Chondrocyte (in vitro differentiated cells): ENCODE measurements at regions not wholly inside any gene's neighbourhood (a gene's known extent, or its start where the extent isn't known, plus 50 kb on each side); places are given as distances from the start of the nearest gene placed in this dataset.

Experiments used
- DNase-seq: peaks from one replicate; pipeline ENCODE4 v3.0.0; 2021; ENCODE audit warnings: mixed read lengths, low spot score
- H3K27ac Mint-ChIP-seq: one replicate; pipeline ENCODE4 v1.8.0; 2021; ENCODE audit warnings: mild to moderate bottlenecking, moderate library complexity, mixed read lengths; ENCODE audit not compliant: unreplicated experiment
- H3K27me3 Mint-ChIP-seq: 2 replicates; pipeline ENCODE4 v1.8.0; 2021; ENCODE audit warnings: low read depth, mixed read lengths
- H3K36me3 Mint-ChIP-seq: 2 replicates; pipeline ENCODE4 v1.8.0; 2021; ENCODE audit warnings: low read depth, mixed read lengths
- H3K4me1 Mint-ChIP-seq: 2 replicates; pipeline ENCODE4 v1.8.0; 2021; ENCODE audit warnings: low read depth, mild to moderate bottlenecking, mixed read lengths
- H3K4me3 Mint-ChIP-seq: one replicate; pipeline ENCODE4 v1.8.0; 2021; ENCODE audit warnings: mild to moderate bottlenecking, moderate library complexity, mixed read lengths; ENCODE audit not compliant: unreplicated experiment
- H3K9me3 Mint-ChIP-seq: 2 replicates; pipeline ENCODE4 v1.8.0; 2021; ENCODE audit warnings: low read depth, mixed read lengths
- TF ChIP-seq, protein P1 (sequence below): fragments of 200-600 bp; sonication (generic); IDR thresholded peaks from 2 replicates; pipeline ENCODE4 v1.5.0; 2021; ENCODE audit warnings: antibody characterized with exemption, mild to moderate bottlenecking, moderate library complexity

GRCh38 chr6:91822581-91822980, 1235.7 kb upstream of the MAP3K7 start:
- Mint-ChIP-seq H3K27ac (no peak overlapping the region), H3K4me3 (no peak overlapping the region), H3K4me1 (peaks cover 5% of the 10 kb centered on the region), H3K9me3 (no peaks in the 10 kb centered on the region), H3K27me3 (no peaks in the 10 kb centered on the region), H3K36me3 (no peaks in the 10 kb centered on the region)
- DNase-seq = no peak
- TF ChIP-seq, protein P1, sequence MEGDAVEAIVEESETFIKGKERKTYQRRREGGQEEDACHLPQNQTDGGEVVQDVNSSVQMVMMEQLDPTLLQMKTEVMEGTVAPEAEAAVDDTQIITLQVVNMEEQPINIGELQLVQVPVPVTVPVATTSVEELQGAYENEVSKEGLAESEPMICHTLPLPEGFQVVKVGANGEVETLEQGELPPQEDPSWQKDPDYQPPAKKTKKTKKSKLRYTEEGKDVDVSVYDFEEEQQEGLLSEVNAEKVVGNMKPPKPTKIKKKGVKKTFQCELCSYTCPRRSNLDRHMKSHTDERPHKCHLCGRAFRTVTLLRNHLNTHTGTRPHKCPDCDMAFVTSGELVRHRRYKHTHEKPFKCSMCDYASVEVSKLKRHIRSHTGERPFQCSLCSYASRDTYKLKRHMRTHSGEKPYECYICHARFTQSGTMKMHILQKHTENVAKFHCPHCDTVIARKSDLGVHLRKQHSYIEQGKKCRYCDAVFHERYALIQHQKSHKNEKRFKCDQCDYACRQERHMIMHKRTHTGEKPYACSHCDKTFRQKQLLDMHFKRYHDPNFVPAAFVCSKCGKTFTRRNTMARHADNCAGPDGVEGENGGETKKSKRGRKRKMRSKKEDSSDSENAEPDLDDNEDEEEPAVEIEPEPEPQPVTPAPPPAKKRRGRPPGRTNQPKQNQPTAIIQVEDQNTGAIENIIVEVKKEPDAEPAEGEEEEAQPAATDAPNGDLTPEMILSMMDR = no peak

- Mint-ChIP-seq H3K27me3 (no peaks in the 10 kb centered on the region), H3K4me1 (peaks cover 5% of the 10 kb centered on the region), H3K9me3 (peaks cover 2% of the 10 kb centered on the region), H3K4me3 (no peak overlapping the region), H3K36me3 (no peaks in the 10 kb centered on the region), H3K27ac (no peak overlapping the region)
- peak; percentile 42 for DNase-seq
- TF ChIP-seq, protein P1 = no peak
These were observed 1229.5 kb upstream of the MAP3K7 start for GRCh38 chr6:91816335-91816734.

- H3K27me3 Mint-ChIP-seq = no peaks in the 10 kb centered on the region
- no peak for DNase-seq
- peaks cover 2% of the 10 kb centered on the region for H3K9me3 Mint-ChIP-seq
- TF ChIP-seq, protein P1 = no peak
- peaks cover 5% of the 10 kb centered on the region for H3K4me1 Mint-ChIP-seq
- H3K36me3 Mint-ChIP-seq = no peaks in the 10 kb centered on the region
- H3K4me3 Mint-ChIP-seq = no peak overlapping the region
- H3K27ac Mint-ChIP-seq = no peak overlapping the region
These were observed 1226.8 kb upstream of the MAP3K7 start for GRCh38 chr6:91813641-91814040.

DNA sequence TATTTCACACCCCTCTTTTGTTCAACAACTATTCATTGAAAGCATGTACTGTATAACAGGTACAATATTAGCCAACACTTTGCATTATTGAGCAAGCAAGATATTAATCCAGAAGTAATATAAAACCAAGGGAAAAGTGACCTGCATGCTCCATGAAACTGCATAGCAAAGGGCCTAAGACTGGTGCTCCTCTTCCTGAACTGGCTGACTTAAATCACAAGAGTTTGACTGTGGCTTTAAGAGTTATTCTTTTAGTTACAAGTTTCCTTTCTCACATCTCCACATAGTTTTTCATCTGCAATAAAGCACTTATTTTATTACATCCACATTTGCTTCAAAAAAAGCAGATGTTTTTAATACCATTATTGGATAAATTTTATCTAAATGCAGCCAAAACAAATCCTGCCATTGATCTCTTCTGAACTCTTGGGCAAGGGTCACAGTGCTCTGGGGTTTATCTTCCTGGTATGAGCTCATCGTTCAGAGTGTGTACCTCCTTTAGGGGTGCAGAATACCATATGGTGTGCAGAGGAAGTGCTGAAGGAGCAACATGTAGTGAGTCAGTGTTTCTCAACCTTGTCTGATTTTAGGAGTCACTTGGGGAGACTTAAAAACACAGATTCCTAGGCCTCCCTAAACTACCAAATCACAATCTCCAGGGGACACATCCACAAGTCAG, 1225.9 kb upstream of the MAP3K7 start:
- peaks cover 5% of the 10 kb centered on the region for H3K4me1 Mint-ChIP-seq
- H3K36me3 Mint-ChIP-seq = no peaks in the 10 kb centered on the region
- peaks cover 2% of the 10 kb centered on the region for H3K9me3 Mint-ChIP-seq
- DNase-seq = no peak
- H3K27ac Mint-ChIP-seq = no peak overlapping the region
- H3K27me3 Mint-ChIP-seq = no peaks in the 10 kb centered on the region
- TF ChIP-seq, protein P1 = no peak
- no peak overlapping the region for H3K4me3 Mint-ChIP-seq

GRCh38 chr6:91804981-91805380, 1218.1 kb upstream of the MAP3K7 start:
- Mint-ChIP-seq H3K9me3 (no peaks in the 10 kb centered on the region), H3K27ac (no peak overlapping the region), H3K36me3 (no peaks in the 10 kb centered on the region), H3K4me1 (no peaks in the 10 kb centered on the region), H3K4me3 (no peak overlapping the region), H3K27me3 (no peaks in the 10 kb centered on the region)
- DNase-seq = no peak
- TF ChIP-seq, protein P1 = no peak
